Peyer's patch (tissue), 4 donors: ENCODE measurements at regions not wholly inside any gene's neighbourhood (a gene's known extent, or its start where the extent isn't known, plus 50 kb on each side); places are given as distances from the start of the nearest gene placed in this dataset.
"Not testable (repeated sequence)": the region's sequence is repeated elsewhere in the genome, so short reads cannot be mapped to it uniquely, and the experiment has no call there.

Source experiments
- DNase-seq, 3 donors: peaks; one replicate each; pipeline ENCODE4 v3.0.0-alpha.2; 2017 to 2019
- H3K27ac ChIP-seq, 4 donors: fragments of 200-600 bp; sonication (generic); one replicate each; pipeline ENCODE4 v1.5.1; 2016 to 2019
- H3K27me3 ChIP-seq, 2 donors: fragments of 200-600 bp; sonication (generic); one replicate each; pipeline ENCODE4 v1.5.1; 2019
- H3K36me3 ChIP-seq, 3 donors: fragments of 200-600 bp; sonication (generic); one replicate each; pipeline ENCODE4 v1.5.1; 2016 to 2019
- H3K4me1 ChIP-seq, 4 donors: fragments of 200-600 bp; sonication (generic); one replicate each; pipeline ENCODE4 v1.5.1; 2016 to 2019
- H3K4me3 ChIP-seq, 4 donors: fragments of 200-600 bp; sonication (generic); 1 replicate in 3 of 4; 2 replicates in 1 of 4; pipeline ENCODE4 v1.5.1; 2016 to 2019; ENCODE audit warnings: mild to moderate bottlenecking in 1 of 4
- H3K9me3 ChIP-seq, 4 donors: fragments of 200-600 bp; sonication (generic); one replicate each; pipeline ENCODE4 v1.5.1; 2016 to 2019; ENCODE audit warnings: mild to moderate bottlenecking in 1 of 4
- POLR2A ChIP-seq, 2 donors: fragments of 450-650 bp; IDR thresholded peaks; one replicate each; pipeline ENCODE4 v1.5.1; 2017; ENCODE audit warnings: antibody characterized with exemption in 2 of 2, mild to moderate bottlenecking in 2 of 2, moderate library complexity in 2 of 2
- TF ChIP-seq, protein P1 (sequence below), 6 experiments: fragments of 450-650 bp in 4 of 6; fragments of 200-600 bp in 2 of 6; sonication (generic) in 1 of 6; IDR thresholded peaks; one replicate each; pipeline ENCODE4 v1.5.1; 2017 to 2019; ENCODE audit warnings: antibody characterized with exemption in 6 of 6, mild to moderate bottlenecking in 3 of 6, moderate library complexity in 1 of 6

DNA sequence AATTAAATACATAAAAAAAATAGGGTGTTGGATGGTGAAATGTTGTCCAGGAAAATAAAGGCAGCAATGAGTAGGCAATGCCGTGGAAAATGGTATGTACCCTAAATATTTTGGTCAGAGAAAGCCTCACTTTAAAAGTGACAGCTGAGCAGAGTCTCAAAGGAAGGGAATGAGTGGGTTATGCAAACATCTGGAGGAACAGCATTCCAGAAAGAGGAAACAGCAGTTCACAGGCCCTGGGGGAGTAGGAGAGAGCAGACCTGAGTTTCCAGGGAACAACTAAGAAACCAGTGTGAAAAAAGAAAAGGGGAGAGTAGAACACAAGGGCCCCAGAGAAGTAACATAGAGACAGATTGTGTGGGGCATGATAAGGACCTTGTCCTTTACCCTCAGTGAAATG lies 230.0 kb upstream of the CNTN3 start:
- Histone ChIP-seq H3K4me3 (no peak overlapping the region), H3K4me1 (no peaks in the 10 kb centered on the region)

DNA sequence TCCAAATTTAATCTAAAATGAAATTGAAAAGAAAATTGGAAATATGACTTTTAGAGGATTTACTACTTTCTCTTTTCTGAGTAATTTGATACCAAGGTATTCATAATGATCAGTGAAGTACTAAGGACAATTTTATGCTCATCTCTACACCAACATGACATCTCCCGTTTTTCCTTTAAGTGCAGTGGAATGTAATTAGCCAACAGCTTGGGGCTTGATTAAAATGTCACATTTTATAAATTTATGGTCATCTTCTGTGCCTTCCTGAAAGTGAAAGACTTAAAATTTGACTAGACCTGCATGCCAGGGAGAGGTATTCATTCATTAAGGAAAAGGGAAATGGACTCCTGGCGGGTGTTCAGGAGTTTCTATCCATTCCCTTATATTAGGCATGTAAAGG lies 228.2 kb upstream of the CNTN3 start:
- no peaks in the 10 kb centered on the region for H3K36me3 ChIP-seq
- H3K27me3 ChIP-seq: no peaks in the 10 kb centered on the region
- no peak for DNase-seq
- H3K4me3 ChIP-seq: no peak overlapping the region
- no peak overlapping the region for H3K27ac ChIP-seq
- TF ChIP-seq POLR2A (IDR thresholded peaks at IDR 0.05): no peak
- TF ChIP-seq, protein P1, sequence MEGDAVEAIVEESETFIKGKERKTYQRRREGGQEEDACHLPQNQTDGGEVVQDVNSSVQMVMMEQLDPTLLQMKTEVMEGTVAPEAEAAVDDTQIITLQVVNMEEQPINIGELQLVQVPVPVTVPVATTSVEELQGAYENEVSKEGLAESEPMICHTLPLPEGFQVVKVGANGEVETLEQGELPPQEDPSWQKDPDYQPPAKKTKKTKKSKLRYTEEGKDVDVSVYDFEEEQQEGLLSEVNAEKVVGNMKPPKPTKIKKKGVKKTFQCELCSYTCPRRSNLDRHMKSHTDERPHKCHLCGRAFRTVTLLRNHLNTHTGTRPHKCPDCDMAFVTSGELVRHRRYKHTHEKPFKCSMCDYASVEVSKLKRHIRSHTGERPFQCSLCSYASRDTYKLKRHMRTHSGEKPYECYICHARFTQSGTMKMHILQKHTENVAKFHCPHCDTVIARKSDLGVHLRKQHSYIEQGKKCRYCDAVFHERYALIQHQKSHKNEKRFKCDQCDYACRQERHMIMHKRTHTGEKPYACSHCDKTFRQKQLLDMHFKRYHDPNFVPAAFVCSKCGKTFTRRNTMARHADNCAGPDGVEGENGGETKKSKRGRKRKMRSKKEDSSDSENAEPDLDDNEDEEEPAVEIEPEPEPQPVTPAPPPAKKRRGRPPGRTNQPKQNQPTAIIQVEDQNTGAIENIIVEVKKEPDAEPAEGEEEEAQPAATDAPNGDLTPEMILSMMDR (IDR thresholded peaks at IDR 0.05): no peak
- no peaks in the 10 kb centered on the region for H3K4me1 ChIP-seq
- no peaks in the 10 kb centered on the region for H3K9me3 ChIP-seq

More for the DNA sequence above, 230.0 kb upstream of the CNTN3 start:
- no peak overlapping the region for H3K27ac ChIP-seq
- no peaks in the 10 kb centered on the region for H3K27me3 ChIP-seq
- no peak for DNase-seq
- H3K9me3 ChIP-seq: no peaks in the 10 kb centered on the region
- H3K36me3 ChIP-seq: no peaks in the 10 kb centered on the region
- TF ChIP-seq, protein P1 (IDR thresholded peaks at IDR 0.05): no peak
- TF ChIP-seq POLR2A (IDR thresholded peaks at IDR 0.05): no peak

DNA sequence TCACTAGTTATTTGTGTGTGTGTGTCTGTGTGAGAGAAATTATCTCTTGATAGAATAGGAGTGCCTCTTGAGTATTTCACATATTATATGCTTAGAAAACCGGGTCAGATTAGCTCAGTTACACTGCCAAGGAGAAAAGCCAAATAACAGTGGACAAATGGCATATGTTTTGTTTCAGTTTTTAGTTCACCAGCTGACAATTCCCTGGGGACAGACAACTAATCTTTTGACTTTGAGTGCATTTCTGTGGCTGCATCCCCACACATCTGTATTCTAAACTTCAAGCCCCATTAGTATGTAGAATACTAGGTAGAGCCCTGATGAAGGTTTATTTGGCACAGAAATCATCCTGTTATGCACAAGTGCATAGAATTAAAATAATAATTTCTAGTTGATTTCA lies 227.7 kb upstream of the CNTN3 start:
- Histone ChIP-seq H3K4me1 (no peaks in the 10 kb centered on the region), H3K27ac (no peak overlapping the region), H3K4me3 (no peak overlapping the region), H3K9me3 (no peaks in the 10 kb centered on the region), H3K27me3 (no peaks in the 10 kb centered on the region), H3K36me3 (no peaks in the 10 kb centered on the region)
- DNase-seq: no peak
- TF ChIP-seq, protein P1 (IDR thresholded peaks at IDR 0.05): no peak
- TF ChIP-seq POLR2A (IDR thresholded peaks at IDR 0.05): no peak

DNA sequence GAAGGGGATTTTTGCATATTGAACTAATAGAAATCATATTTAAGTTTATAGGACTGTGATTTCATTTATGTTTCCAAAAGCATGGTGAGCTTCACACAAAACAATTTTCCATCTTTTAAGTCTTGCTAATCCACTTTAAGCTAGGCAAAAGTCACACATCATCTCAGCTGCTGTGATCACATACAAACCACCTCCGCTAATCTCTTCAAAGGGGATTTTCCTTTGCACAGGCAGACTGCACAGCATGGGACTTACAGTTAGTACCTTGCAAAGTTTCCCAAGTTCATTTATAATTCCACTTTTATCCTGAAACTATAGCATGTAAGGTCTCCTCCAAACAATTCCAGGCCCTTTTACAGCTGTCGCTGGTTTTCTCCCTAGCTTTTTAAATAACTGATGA lies 225.1 kb upstream of the CNTN3 start:
- H3K27me3 ChIP-seq: no peaks in the 10 kb centered on the region
- no peaks in the 10 kb centered on the region for H3K36me3 ChIP-seq
- H3K4me1 ChIP-seq: no peaks in the 10 kb centered on the region
- DNase-seq: no peak
- TF ChIP-seq POLR2A (IDR thresholded peaks at IDR 0.05): no peak
- TF ChIP-seq, protein P1 (IDR thresholded peaks at IDR 0.05): no peak
- no peak overlapping the region for H3K27ac ChIP-seq
- no peaks in the 10 kb centered on the region for H3K9me3 ChIP-seq
- H3K4me3 ChIP-seq: no peak overlapping the region

DNA sequence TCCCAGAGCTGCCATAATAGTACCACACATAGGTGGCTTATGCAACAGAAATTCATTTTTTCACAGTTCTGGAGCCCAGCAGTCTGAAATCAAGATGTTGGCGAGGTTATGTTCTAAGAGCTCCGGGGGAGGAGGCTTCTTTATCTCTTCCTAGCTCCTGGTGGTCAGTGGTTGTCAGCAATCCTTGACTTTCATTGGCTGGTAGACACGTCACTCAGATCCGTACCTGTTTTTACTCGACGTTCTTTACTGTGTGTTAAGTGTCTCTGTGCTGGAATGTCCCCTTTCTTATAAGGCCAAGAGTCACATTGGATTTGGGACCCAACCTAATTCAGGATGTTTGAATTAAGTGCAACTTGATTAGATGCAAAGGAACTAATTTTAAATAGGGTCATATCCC lies 218.5 kb upstream of the CNTN3 start:
- H3K36me3 ChIP-seq: no peaks in the 10 kb centered on the region
- no peak for DNase-seq

DNA sequence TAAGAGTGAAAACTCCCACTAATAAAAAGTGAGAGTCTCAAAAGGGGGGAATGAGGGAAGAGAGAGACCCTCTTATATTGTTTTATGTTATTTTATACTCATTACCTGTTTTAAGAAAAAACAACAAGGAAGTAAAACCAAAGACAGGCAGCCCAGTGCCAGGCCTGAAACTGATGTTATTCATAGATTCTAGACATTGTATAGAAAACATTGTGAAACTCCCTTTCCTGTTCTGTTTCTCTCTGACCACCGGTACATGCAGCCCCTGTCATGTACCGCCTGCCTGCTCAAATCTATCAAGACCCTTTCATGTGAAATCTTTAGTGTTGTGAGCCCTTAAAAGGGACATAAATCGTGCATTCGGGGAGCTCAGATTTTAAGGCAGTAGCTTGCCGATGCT lies 216.4 kb upstream of the CNTN3 start:
- H3K36me3 ChIP-seq, H3K27me3 ChIP-seq, H3K4me1 ChIP-seq, H3K4me3 ChIP-seq, H3K27ac ChIP-seq, H3K9me3 ChIP-seq, DNase-seq: not testable (repeated sequence)

More for the DNA sequence above, 218.5 kb upstream of the CNTN3 start:
- Histone ChIP-seq H3K9me3 (no peaks in the 10 kb centered on the region), H3K27ac (no peak overlapping the region), H3K4me3 (no peak overlapping the region), H3K27me3 (no peaks in the 10 kb centered on the region), H3K4me1 (no peaks in the 10 kb centered on the region)
- TF ChIP-seq, protein P1 (IDR thresholded peaks at IDR 0.05): no peak
- TF ChIP-seq POLR2A (IDR thresholded peaks at IDR 0.05): no peak

DNA sequence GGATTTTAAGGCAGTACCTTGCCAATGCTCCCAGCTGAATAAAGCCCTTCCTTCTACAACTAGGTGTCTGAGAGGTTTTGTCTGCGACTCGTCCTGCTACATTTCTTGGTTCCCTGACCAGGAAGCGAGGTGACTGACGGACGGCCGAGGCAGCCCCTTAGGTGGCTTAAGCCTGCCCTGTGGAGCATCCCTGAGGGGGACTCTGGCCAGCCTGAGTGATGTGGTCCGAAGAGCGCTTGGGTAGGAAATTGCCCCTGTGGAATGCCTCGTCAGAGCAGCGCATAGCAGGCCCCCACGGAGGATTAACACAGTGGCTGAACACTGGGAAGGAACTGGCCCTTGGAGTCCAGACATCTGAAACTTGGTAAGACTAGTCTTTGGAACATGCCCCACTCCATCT lies 210.9 kb upstream of the CNTN3 start:
- not testable (repeated sequence) for H3K27me3 ChIP-seq, H3K4me1 ChIP-seq, H3K27ac ChIP-seq, H3K4me3 ChIP-seq, DNase-seq, H3K36me3 ChIP-seq, H3K9me3 ChIP-seq
